ENCODE measurements at regions not wholly inside any gene's neighbourhood (a gene's known extent, or its start where the extent isn't known, plus 50 kb on each side); places are given as distances from the start of the nearest gene placed in this dataset.
"Not testable (repeated sequence)": the region's sequence is repeated elsewhere in the genome, so short reads cannot be mapped to it uniquely, and the experiment has no call there.

DNA sequence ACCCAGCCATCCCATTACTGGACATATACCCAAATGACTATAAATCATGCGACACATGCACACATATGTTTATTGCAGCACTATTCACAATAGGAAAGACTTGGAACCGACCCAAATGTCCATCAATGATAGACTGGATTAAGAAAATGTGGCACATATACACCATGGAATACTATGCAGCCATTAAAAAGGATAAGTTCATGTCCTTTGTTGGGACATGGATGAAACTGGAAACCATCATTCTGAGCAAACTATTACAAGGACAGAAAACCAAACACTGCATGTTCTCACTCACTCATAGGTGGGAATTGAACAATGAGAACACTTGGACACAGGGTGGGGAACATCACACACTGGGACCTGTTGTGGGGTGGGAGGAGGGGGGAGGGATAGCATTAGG, 586.5 kb upstream of the CAMK1G start:
- not testable (repeated sequence) for DNase-seq (ENCODE audit: low read depth)

DNA sequence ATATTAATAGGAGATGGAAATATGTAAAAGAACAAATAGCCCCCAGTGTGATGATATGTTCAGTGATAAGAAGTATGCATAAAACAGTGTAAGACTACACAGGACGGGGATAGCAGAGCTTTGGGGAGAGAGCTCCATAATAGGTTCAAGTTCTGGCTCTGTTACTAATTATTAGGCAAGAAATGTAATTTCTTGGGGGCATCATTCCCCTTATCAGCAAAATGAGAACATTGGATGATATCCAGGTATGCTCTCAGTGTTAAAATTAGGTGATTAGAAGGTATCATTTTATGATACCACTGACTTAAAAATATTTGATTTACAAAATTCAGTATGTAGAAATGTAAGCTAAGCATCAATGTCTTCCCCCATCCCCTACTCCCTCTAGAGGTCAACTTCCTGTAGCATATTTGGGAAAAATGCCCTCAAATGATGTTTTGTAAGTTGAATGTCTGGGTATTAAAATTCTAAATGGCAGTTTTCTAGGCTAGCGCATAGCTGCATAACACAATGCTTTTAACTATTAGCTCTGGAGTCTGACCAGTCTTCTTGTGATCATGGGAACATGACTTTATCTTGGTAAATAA, 585.7 kb upstream of the CAMK1G start:
- DNase-seq (ENCODE audit: low read depth), result no peak

DNA sequence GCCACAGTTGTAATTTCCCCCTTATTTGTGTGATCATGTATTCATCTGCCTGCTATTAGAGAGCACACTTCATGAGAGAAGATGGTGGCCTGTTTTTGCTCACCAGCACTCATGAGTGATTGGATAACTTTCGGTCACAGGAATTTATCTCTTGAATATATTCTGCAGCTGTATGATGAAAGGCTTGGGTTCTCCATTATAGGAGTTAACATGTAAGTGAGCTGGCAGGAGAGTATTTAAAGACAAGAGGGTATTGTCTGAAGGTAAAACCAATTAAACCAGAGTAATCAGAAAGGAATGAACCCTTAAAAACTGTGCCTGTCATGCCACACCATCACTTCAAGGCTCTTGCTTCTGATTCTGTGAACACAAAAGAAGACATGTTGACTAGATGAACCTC, 574.9 kb upstream of the CAMK1G start:
- no peak for DNase-seq (ENCODE audit: low read depth)

DNA sequence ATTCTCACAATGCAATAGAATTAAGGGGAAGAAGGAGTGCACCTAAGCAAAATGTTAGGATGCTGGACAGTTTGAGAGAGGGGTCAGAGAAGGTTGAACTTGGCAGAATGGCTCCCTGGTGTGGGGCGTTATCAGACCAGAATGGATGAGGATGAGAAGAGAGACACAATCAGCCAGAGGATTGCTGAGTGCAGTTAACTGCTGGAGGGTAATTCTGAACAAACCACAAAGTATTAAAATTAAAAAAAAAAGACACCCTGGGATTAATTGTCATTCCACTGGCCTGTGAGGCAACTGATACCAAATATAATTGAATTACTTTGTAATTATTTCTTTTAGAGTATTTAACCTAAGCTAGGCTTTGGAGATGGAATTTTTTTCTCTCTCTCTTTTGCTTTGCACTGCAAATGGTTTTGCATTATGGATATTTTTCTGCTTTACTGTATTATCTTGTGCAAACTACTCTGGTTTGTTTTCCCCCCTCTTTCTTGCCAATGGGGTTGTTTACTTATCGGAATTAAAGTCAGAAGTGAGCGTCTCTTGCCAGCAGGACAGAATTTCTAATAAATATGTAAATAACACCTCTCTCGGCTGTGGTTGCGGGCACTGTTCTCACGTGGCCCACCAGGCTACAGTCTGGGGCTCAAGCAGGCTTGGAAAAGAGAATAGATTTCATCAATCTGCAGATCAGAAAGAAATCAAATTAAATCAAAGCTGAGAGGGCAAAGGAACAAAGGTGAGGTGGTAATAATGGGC, 572.9 kb upstream of the CAMK1G start:
- no peak for DNase-seq (ENCODE audit: low read depth)

DNA sequence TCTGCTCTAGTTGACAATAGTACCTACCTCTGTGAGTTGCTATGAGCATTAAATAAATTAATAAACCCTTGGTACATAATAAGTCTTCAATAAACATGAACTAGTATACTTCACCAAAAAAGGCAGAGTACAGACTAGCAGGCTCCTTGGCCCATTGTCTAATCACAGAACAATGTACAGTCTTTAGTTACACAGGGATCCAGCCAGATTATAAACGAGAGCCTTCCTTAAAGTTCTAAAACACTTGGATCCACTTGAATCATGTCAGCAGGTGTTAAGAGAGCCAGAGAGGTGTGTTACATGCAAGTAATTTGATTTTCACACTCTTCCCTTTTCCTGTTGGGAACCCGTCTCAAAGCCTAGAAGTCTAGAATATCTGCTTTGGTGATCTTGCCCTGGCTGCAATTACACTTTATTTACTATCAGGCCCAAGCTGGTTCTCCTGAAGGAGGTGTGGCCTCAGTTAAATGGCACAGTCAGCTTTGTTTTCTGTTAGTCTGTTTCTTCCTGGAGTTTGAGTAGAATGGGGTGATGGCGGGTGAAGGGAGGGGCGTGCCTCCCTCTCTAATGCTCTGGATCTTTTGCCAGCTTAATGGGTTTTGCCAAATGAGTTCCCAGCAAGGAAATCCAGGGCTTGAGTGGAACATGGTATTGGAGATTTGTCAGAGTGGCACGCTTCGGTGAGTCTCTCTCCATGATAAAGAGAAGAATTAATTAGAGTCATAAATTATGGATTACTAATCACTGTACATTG, 570.9 kb upstream of the CAMK1G start:
- no peak for DNase-seq (ENCODE audit: low read depth)

DNA sequence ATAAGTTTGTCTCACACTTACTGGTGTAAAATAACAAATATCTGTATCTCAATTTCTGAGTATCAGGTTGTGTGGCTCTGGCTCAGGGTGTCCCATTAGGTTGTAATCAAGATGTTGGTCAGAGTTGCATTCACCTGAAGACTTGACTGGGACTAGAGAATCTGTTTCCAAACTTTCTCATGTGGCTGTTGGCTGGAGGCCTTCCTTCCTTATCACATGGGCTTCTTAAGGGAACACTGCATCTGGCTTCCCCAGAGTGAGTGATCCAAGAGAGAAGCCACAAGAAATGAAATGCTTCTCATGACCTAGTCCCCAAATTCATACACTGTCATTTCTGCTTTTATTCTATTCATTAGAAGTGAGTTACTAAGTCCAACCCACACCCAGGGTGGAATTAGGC, 568.4 kb upstream of the CAMK1G start:
- DNase-seq (ENCODE audit: low read depth), result no peak

DNA sequence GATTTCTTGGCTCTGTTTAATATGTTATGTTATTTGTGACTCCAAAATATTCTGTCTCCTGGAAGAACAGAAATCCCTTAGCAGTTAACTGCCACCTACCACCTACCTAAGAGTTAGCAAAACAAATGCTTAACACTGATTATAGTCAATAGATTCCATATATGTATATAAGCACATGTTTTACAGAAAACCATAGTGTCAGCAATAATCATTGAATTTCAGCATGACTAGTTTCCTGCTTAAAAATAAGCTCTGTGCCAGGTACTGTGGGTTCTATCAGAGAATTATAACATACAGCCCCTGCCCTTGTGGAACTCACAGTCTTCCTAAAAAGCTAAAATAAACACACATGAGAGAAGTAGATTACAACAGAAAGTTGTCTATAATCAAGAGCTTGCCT, 561.9 kb upstream of the CAMK1G start:
- DNase-seq (ENCODE audit: low read depth), result no peak

DNA sequence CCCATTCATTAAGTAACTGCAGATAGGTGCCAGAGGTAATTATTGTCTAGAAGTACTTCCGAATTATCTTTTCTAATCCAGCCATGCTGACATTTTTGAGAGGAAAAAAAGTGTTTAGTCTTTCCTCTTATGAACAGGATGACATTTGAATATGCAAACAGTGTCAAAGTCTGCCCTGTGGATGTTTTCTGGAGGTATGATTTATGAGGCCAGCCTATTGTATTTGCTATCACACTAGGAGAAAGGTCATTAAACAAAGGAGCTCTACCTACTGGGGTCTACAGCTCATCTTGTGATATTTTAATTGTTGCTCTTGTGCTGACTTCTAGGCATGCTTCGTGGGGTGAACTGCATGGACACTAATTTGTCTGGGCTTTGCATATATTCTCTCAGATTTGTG, 559.7 kb upstream of the CAMK1G start:
- DNase-seq (ENCODE audit: low read depth), result no peak

DNA sequence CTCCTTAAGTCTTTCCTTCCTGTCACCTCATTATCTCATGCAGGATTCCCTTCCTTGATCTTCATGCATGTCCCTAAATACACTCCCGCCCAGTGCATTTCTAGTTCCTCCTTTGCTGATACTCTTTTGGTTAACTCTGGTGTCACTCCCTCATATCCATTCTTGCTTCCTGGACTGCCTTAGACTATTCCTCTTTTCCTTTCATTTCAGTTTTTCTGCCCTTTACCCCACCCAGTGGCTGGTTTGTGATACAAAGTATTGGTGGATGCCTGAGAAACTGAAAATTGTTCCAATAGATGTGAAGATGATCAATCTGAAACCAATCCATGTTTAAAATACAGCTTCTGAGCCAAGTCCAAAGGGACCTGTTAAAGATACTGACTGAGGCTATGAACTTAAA, 553.8 kb upstream of the CAMK1G start:
- DNase-seq (ENCODE audit: low read depth), result peak; percentile 22

DNA sequence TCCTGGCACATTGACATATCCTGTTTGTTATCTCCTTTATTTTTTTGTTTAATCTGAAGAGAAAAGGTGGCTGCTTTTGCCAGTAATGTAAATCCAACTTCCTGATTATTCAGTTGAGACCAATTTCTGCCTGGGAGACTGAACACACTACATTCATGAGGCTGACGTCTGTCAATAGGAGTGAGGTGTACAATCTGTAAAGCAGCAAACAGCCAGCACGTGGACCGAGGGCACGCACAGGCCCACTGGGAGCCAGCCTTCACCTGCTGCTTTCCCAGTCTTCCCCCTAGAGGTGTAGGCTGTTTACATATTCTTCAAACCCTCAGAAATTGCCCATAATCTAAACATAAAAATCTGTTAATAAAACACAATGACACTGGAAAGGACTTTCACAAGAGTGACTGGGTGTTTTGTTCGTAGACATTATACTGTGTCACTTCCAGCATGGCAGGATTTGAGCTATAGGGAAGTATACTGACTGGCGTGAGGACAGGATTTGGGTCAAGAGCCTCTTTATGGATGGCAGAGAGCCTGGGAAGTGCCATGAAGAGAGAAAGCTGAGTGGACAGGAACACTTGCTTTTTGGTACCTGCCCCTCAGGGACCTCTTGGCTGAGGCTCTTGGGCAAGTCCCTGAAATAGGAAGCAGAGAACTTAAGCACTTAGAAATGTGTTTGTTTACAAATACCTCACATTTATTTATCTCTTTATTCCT, 552.9 kb upstream of the CAMK1G start:
- DNase-seq (ENCODE audit: low read depth), result no peak

DNA sequence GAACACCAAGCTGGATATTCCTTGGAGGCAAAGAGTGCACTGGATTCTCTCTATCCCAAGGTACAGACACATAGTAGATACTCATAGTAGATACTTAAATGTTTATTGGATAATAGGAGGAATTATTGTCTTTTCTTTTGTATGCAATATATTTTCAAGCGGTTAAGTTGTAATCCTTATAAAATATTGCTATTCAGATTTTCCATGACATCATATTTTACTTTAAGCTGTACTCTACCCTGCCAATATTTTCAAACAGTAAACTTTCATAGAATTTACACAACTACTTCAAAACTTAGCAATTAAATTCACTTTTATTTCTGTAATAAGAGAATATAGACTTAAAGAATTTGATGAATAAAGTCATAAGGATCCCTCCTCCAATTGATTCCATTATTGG, 546.5 kb upstream of the CAMK1G start:
- no peak for DNase-seq (ENCODE audit: low read depth)

DNA sequence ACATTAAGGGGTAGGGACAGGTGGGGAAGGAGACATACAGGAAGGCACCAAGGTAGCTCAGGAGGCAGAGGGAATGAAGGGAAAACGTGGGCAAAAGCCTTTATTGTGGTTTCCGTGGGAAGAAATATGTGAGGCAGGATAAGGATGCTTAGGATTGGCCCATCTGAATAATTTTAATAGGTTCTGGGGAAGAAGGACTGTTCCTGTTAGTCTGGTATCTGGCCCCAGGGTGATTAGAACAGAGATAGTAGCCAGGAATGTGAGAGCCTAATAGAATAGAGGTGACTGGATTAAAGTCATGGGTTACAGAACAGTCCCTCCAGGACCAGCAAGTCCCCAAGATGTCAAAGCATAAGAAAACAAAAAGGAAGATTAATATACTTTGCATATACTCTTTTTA, 545.2 kb upstream of the CAMK1G start:
- DNase-seq (ENCODE audit: low read depth), result no peak

DNA sequence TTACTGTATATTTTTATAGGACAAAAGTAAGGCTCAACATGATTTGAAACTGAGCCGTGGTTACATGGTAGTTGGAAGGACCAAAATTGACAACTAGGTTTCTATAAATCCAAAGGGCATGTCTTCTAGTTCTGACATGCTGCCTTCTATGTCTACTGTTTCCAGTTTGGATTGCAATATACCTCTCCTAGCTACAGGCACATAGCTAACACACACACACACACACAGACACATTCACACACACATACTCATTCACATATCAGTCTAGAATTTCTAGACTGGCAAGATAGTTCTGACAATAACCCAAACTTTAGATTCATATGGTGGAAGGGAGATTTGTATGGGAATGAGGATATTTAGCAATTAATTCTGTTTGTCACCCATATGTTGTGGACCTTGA, 544.8 kb upstream of the CAMK1G start:
- DNase-seq (ENCODE audit: low read depth), result no peak

DNA sequence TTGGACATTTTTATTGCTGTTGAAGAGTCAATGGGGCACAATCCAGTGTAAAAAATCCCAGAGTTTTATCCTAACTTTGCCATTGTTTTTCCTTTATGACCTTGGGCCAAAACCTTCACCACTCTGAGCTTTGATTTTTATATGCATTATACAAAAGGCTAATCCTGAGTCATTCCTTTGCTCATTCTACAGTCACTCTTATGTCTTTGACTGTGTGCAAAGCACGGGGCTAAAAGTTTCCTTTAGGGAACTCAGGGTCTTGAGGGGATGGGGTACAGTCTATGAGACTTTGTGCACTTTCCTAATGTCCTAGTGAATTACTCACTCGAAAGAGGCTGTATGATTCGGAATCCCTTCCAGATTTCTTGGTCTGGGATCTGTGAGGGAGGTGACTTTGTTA, 543.2 kb upstream of the CAMK1G start:
- no peak for DNase-seq (ENCODE audit: low read depth)

DNA sequence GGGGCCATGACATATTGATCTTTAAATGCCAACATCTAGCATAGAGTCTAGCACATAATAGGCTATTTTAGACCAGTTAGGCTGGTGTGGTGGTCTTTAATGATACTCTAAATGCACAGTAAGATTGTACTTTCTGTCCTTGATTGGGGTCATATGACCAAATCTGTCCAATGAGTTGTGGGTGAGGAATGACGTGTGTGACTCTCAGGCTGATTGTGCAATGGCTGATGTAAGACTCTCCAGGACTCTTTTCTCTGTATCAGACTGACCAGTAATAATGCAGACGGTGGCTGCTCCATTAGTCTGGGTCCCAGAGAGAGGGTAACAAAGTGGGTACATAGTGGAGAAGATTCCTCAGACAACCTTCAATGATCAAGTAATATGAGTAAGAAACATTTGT, 541.6 kb upstream of the CAMK1G start:
- DNase-seq (ENCODE audit: low read depth), result no peak

DNA sequence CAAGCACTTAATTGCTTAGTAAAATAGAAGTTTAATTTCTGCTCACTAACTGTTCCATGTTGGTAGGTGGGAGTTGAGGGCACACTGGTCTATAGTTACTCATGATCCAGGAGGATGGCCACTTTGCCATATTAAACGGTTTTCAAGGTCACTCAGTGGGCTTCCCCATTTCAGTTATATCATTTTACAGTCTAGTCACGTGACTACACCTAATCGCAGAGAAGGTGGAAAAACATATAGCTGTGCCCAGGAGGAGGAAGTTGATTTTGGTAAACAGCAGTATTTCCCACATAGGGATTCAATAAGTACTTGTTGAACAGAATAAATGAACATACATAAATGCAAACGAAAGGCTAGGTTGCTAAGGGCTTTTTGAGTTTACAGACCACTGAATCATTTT, 541.1 kb upstream of the CAMK1G start:
- no peak for DNase-seq (ENCODE audit: low read depth)

DNA sequence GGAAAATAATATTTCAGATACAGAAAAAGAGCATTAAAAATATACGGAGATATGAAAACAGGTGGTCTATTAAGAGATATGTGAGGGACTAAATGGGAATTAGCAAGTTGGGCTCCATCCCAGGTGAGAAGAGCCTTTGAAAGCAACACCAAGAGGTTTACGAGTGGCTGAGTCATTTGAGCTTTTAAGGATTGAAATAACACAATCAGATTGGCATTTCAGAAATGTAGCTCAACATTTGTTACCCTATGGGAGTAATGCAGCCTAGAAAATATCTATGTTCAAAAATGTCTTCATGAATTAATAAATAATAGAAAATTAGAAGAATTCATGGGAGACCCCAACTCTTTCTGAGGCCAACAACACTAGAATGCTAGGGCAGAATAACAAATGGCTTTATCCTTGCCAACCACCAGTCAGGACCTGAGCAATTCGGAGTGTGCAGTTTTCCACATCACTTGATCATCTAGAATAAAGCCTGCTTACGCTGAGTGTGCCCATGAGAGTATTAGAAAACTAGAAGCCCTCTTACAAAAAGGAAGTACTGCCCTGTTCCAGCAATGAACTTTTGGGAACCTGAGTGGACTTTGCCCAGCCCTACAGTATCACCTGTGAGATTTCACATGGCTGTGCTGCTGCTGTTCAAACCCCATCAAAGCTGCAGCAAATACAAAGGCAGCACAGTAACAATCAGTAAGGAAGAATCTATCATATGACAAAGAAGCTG, 538.0 kb upstream of the CAMK1G start:
- DNase-seq (ENCODE audit: low read depth), result peak; percentile 26

DNA sequence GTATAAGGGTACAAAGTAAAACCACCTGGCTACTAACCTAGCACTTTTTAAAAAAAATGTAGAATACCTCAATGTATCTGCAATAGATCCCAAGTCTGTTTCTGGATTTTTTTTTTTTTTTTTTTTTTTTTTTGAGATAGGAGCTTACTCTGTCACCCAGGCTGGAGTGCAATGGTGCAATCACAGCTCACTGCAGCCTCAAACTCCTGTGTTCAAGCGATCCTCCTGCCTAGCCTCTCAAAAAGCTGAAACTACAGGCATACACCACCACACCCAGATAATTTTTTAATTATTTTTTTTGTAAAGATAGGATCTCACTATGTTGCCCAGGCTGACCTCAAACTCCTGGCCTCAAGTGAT, 537.5 kb upstream of the CAMK1G start:
- no peak for DNase-seq (ENCODE audit: low read depth)

DNA sequence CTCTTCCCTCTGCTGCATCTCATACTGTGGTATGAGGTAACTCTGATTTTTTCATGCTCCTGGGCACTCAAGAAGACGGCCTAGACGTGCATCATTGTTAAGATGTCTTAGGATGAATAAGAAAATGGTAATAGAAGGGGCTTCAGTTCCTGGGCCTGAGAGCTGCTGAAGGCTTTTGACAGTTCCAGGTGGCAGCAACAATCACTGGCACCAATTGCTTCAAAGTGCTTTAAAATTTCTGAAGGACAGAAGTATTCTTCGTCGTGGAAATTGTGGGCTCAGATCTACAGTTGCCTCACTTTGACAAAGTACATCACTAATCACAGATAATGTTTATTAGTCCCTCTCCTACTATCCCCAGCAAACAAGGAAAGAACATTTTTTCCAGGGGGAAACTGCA, 536.6 kb upstream of the CAMK1G start:
- no peak for DNase-seq (ENCODE audit: low read depth)

DNA sequence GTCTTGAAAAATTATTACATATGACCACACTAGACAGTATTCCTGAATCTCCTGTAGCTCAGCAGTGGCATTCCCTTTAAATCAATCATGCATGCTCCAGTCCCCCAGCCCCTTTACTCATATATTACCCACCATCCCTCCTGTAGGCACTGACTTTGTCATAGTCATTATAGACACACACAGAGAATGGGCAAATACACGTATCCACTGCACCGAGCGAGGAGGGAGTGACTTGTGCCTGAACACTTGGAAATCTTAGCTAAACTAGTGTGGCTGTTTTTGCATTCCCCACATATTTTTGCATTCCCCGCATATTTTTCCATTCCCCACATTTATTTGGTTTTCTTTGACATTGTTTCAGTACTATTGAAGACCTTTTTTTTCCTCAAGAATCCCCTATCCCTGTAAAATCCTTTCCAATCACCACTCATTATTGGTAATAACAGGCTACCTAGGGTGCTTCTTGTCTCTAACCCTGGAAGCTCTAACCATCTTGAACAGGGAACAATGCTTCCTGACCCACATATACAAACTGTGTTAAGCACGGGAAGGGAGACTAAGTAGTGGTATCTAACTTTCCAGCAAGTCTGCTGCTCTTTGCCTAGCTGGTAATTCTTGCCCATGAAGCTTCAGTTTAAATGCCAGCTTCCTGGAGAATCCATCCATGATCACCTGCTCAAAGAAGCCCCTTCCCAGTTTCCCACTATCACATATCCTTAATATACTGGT, 534.4 kb upstream of the CAMK1G start:
- peak; percentile 38 for DNase-seq (ENCODE audit: low read depth)

DNA sequence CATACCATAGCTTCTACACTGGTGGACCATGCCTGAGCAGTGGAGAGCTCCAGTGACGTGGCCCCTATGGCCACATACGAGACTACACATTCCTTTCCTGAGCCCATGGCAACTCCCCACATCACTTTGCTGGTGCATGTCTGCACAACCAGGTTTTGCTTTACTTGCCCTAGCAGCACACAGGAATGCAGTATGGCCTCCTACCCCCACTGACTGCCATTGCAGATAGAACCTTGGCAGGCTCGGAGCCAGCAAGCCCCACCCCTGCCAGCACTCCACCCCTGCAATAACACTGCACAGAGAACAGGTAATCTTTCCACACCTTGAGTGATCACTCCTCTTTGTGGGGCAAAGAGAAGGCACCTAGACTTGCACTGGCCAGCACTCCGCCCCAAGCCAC, 531.9 kb upstream of the CAMK1G start:
- DNase-seq (ENCODE audit: low read depth), result no peak

Measured in myocyte (in vitro differentiated cells).